ENCODE measurements at regions not wholly inside any gene's neighbourhood (a gene's known extent, or its start where the extent isn't known, plus 50 kb on each side); places are given as distances from the start of the nearest gene placed in this dataset.
A peak's percentile ranks its signal among the peaks of the same experiment; 100 is the strongest.

- H3K27me3 ChIP-seq (ENCODE audit: control insufficient read depth, insufficient read depth, low read length), result no peaks in the 10 kb centered on the region
- DNase-seq (ENCODE audit: low read depth, low spot score), result no peak
- ChIA-PET CTCF (interaction anchor here (0.6 to 1.7 kb wide), 8 partner anchors 29 to 935 kb away, joined by 3 to 4 read pairs (median 3); no protein-coding TSS in a partner anchor), POLR2A (interaction anchor here (0.6 kb wide), 1 partner anchor 57 kb away, joined by 3 read pairs; no protein-coding TSS in a partner anchor)
- TF ChIP-seq, protein P1, sequence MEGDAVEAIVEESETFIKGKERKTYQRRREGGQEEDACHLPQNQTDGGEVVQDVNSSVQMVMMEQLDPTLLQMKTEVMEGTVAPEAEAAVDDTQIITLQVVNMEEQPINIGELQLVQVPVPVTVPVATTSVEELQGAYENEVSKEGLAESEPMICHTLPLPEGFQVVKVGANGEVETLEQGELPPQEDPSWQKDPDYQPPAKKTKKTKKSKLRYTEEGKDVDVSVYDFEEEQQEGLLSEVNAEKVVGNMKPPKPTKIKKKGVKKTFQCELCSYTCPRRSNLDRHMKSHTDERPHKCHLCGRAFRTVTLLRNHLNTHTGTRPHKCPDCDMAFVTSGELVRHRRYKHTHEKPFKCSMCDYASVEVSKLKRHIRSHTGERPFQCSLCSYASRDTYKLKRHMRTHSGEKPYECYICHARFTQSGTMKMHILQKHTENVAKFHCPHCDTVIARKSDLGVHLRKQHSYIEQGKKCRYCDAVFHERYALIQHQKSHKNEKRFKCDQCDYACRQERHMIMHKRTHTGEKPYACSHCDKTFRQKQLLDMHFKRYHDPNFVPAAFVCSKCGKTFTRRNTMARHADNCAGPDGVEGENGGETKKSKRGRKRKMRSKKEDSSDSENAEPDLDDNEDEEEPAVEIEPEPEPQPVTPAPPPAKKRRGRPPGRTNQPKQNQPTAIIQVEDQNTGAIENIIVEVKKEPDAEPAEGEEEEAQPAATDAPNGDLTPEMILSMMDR (IDR thresholded peaks at IDR 0.05; ENCODE audit: low read depth, low read length), result peak; percentile 40
- H3K4me3 ChIP-seq (ENCODE audit: low read depth, low read length), result no peak overlapping the region
- H3K9me3 ChIP-seq (ENCODE audit: control insufficient read depth, insufficient read depth, low read length), result no peaks in the 10 kb centered on the region
- no peak overlapping the region for H3K27ac ChIP-seq (ENCODE audit: low read depth, low read length)
Observed at GRCh38 chr14:53412819-53413675, 259.9 kb upstream of the DDHD1 start.

DNA sequence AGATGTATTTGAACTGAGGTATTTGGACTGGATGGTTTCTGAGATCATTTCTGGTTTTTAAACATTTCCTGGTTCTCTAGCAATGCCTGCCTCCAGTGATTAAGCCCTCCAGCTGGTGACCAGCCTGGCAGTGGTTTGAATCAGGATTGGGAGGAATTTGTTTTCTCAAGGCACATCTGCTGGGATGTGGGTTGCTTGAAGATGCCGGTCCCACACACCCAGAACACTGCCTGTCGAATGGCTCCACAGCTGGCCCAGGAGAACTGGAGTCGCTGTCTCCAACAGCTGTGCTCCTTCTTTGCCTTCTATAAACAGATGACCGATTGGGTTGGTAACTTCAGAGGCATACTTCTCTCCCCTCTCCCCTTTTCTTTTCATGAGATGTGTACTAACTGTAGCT lies 258.0 kb upstream of the DDHD1 start:
- no peaks in the 10 kb centered on the region for H3K27me3 ChIP-seq (ENCODE audit: control insufficient read depth, insufficient read depth, low read length)
- no peak overlapping the region for H3K4me3 ChIP-seq (ENCODE audit: low read depth, low read length)
- DNase-seq (ENCODE audit: low read depth, low spot score), result peak; percentile 97
- peak overlapping the region; percentile 69 for H3K27ac ChIP-seq (ENCODE audit: low read depth, low read length)
- ChIA-PET POLR2A (interaction anchor here (0.7 to 2.5 kb wide), 8 partner anchors 12 to 127 kb away, joined by 3 to 14 read pairs (median 6); no protein-coding TSS in a partner anchor), CTCF (interaction anchor here (0.8 to 1.3 kb wide), 3 partner anchors 49 to 937 kb away, joined by 3 read pairs; no protein-coding TSS in a partner anchor)
- H3K9me3 ChIP-seq (ENCODE audit: control insufficient read depth, insufficient read depth, low read length), result no peaks in the 10 kb centered on the region
- TF ChIP-seq, protein P1 (IDR thresholded peaks at IDR 0.05; ENCODE audit: low read depth, low read length), result no peak

DNA sequence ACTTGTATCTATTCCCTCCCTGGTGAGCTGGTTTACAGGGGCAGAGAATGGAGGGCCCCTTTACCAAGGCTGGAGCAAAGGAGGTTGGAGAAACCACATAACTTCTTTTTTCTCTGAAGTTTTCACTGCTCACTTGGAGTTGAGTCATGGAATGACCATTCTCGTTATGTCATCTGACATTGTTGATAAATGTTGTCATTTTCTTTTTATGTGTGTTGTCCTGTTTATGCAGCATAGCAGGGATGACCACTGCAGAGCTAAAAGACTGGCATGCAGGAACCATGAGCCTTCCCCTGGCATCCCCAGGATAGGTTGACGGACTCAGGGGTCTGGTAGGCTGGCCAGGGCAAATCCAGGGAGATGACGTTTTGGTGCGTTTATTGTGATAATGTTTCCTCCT lies 256.8 kb upstream of the DDHD1 start:
- ChIA-PET CTCF (interaction anchor here (0.6 to 0.8 kb wide), 2 partner anchors 47 to 212 kb away, joined by 3 read pairs; no protein-coding TSS in a partner anchor), POLR2A (interaction anchor here (0.6 to 2.5 kb wide), 4 partner anchors 54 to 128 kb away, joined by 3 to 14 read pairs (median 5); no protein-coding TSS in a partner anchor)
- Histone ChIP-seq H3K27me3 (ENCODE audit: control insufficient read depth, insufficient read depth, low read length) (no peaks in the 10 kb centered on the region), H3K27ac (ENCODE audit: low read depth, low read length) (no peak overlapping the region), H3K4me3 (ENCODE audit: low read depth, low read length) (no peak overlapping the region), H3K9me3 (ENCODE audit: control insufficient read depth, insufficient read depth, low read length) (no peaks in the 10 kb centered on the region)
- no peak for DNase-seq (ENCODE audit: low read depth, low spot score)
- TF ChIP-seq, protein P1 (IDR thresholded peaks at IDR 0.05; ENCODE audit: low read depth, low read length), result no peak

DNA sequence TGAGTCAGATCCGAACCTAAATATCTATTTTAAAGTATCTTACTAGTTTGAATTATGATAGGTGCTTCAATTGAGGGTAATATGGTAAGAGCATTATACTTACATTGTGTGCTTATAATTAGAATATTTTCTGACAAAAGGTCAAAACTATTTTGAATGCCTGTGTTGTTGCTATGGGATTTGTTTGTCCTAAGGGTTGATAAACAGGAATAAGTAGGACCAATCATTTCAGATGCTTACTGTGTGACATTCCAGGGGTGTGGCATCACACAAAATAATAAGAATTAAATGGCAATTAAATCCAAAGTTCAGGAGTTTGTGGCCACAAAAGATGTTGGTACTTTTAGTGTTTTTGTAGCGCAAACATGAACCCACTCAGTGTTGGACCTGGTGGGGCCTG lies 256.2 kb upstream of the DDHD1 start:
- ChIA-PET POLR2A (no interaction called here), CTCF (interaction anchor here (1.1 kb wide), 1 partner anchor 114 kb away, joined by 3 read pairs; no protein-coding TSS in a partner anchor)
- TF ChIP-seq, protein P1 (IDR thresholded peaks at IDR 0.05; ENCODE audit: low read depth, low read length), result no peak
- Histone ChIP-seq H3K27me3 (ENCODE audit: control insufficient read depth, insufficient read depth, low read length) (no peaks in the 10 kb centered on the region), H3K9me3 (ENCODE audit: control insufficient read depth, insufficient read depth, low read length) (no peaks in the 10 kb centered on the region), H3K4me3 (ENCODE audit: low read depth, low read length) (no peak overlapping the region), H3K27ac (ENCODE audit: low read depth, low read length) (no peak overlapping the region)
- DNase-seq (ENCODE audit: low read depth, low spot score), result no peak
